Smooth muscle cell (in vitro differentiated cells): ENCODE measurements at regions not wholly inside any gene's neighbourhood (a gene's known extent, or its start where the extent isn't known, plus 50 kb on each side); places are given as distances from the start of the nearest gene placed in this dataset.
A peak's percentile ranks its signal among the peaks of the same experiment; 100 is the strongest.
"Not testable (repeated sequence)": the region's sequence is repeated elsewhere in the genome, so short reads cannot be mapped to it uniquely, and the experiment has no call there.

Experiments used
- DNase-seq: peaks from one replicate; lab custom pipeline; 2025; ENCODE audit not compliant: unreplicated experiment; lab: John Stamatoyannopoulos, UW
- H2AFZ ChIP-seq: fragments of 200-600 bp; sonication (generic); 2 replicates; pipeline ENCODE4 v1.6.0; 2016; ENCODE audit warnings: antibody characterized with exemption, low read depth, mild to moderate bottlenecking
- H3F3A ChIP-seq: fragments of 200-600 bp; sonication (generic); 2 replicates; pipeline ENCODE4 v1.6.0; 2017; ENCODE audit warnings: antibody characterized with exemption, low read depth
- H3K27ac ChIP-seq: fragments of 200-600 bp; sonication (generic); 2 replicates; pipeline ENCODE4 v1.5.1; 2016; ENCODE audit warnings: low read depth, mild to moderate bottlenecking
- H3K27me3 ChIP-seq: fragments of 200-600 bp; sonication (generic); 2 replicates; pipeline ENCODE4 v1.6.1; 2016; ENCODE audit warnings: low read depth, mild to moderate bottlenecking
- H3K36me3 ChIP-seq: fragments of 200-600 bp; sonication (generic); 2 replicates; pipeline ENCODE4 v1.5.1; 2016; ENCODE audit warnings: low read depth
- H3K4me1 ChIP-seq: fragments of 200-600 bp; sonication (generic); 2 replicates; pipeline ENCODE4 v1.5.1; 2016; ENCODE audit warnings: low read depth
- H3K4me2 ChIP-seq: fragments of 200-600 bp; sonication (generic); 2 replicates; pipeline ENCODE4 v1.6.0; 2016; ENCODE audit warnings: mild to moderate bottlenecking
- H3K4me3 ChIP-seq: fragments of 200-600 bp; sonication (generic); 2 replicates; pipeline ENCODE4 v1.5.1; 2016; ENCODE audit warnings: mild to moderate bottlenecking
- H3K79me2 ChIP-seq: fragments of 200-600 bp; sonication (generic); 2 replicates; pipeline ENCODE4 v1.6.0; 2016; ENCODE audit warnings: low read depth, mild to moderate bottlenecking
- H3K9ac ChIP-seq: fragments of 200-600 bp; sonication (generic); 2 replicates; pipeline ENCODE4 v1.6.0; 2016; ENCODE audit warnings: low read depth
- H3K9me3 ChIP-seq: fragments of 200-600 bp; sonication (generic); replicated peaks from 2 replicates; pipeline ENCODE4 v1.5.1; 2016; ENCODE audit warnings: low read depth
- H4K20me1 ChIP-seq: fragments of 200-600 bp; sonication (generic); 2 replicates; pipeline ENCODE4 v1.6.0; 2016; ENCODE audit warnings: low read depth
- WGBS: methylation state at CpG from one replicate; pipeline ENCODE4 v1.1.7; 2016; ENCODE audit warnings: low lambda C conversion rate; 5-methylcytosine and 5-hydroxymethylcytosine counted together
- TF ChIP-seq, protein P1 (sequence below): fragments of 200-600 bp; sonication (generic); IDR thresholded peaks from 2 replicates; pipeline ENCODE4 v1.5.1; 2017; ENCODE audit warnings: borderline replicate concordance, mild to moderate bottlenecking, antibody characterized with exemption; ENCODE audit not compliant: insufficient read depth, poor library complexity, severe bottlenecking

DNA sequence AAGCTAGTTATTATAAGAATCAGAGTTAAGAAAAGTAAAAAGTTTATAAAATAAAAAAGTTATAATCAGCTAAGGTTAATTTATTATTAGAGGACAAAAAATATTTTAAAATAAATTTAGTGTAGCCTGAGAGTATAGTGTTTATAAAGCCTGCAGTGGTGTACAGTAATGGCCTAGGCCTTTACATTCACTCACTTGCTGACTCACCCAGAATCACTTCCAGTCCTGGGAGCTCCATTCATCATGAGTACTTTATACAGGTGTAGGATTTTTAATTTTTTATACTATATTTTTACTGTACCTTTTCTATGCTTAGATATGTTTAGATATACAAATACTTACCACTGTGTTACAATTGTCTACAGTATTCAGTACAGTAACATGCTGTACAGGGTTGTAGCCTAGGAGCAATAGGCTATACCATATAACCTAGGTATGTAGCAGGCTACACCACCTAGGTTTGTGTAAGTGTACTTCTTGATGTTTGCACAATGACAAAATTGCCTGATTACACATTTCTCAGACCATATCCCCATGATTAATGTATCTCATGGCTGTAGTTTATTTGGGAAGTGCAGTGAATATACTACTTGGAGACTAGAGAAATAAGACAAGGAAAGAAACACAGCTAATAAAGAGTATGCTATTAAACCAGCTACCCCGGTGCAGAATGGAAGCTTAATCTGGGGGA is 101.9 kb upstream of the GALNT15 start:
- no peak overlapping the region for H3K27ac ChIP-seq
- no peaks in the 10 kb centered on the region for H3F3A ChIP-seq
- H3K36me3 ChIP-seq: no peaks in the 10 kb centered on the region
- 89% methylated on average over 1 of the region's 1 CpG for WGBS
- no peak overlapping the region for H3K9ac ChIP-seq
- no peaks in the 10 kb centered on the region for H3K79me2 ChIP-seq
- no peak overlapping the region for H2AFZ ChIP-seq
- TF ChIP-seq, protein P1, sequence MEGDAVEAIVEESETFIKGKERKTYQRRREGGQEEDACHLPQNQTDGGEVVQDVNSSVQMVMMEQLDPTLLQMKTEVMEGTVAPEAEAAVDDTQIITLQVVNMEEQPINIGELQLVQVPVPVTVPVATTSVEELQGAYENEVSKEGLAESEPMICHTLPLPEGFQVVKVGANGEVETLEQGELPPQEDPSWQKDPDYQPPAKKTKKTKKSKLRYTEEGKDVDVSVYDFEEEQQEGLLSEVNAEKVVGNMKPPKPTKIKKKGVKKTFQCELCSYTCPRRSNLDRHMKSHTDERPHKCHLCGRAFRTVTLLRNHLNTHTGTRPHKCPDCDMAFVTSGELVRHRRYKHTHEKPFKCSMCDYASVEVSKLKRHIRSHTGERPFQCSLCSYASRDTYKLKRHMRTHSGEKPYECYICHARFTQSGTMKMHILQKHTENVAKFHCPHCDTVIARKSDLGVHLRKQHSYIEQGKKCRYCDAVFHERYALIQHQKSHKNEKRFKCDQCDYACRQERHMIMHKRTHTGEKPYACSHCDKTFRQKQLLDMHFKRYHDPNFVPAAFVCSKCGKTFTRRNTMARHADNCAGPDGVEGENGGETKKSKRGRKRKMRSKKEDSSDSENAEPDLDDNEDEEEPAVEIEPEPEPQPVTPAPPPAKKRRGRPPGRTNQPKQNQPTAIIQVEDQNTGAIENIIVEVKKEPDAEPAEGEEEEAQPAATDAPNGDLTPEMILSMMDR: no peak
- no peaks in the 10 kb centered on the region for H3K27me3 ChIP-seq
- H3K4me2 ChIP-seq: no peak overlapping the region
- no peaks in the 10 kb centered on the region for H3K9me3 ChIP-seq
- no peak for DNase-seq
- no peaks in the 10 kb centered on the region for H3K4me1 ChIP-seq
- H4K20me1 ChIP-seq: no peaks in the 10 kb centered on the region
- no peak overlapping the region for H3K4me3 ChIP-seq

DNA sequence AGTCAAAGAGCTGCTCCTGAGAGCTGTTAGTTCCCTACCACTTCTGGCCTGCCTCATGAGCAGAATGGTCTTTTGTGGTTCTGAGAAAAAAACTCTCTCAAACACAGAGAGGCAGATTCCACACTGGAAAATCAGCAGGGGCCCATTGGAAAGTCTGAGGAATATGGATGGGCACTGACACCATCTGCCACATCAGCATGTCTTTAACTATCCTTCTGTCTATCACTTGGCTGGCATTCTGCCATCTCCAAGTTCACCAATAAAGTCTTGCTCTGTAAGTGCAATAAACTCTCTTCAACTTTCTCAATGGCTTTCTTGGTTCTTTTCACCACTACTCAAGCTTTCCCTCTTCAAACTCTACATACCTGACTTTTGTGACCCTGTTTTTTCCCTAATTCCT is 101.3 kb upstream of the GALNT15 start:
- no peak overlapping the region for H3K4me2 ChIP-seq
- no peak overlapping the region for H3K27ac ChIP-seq
- H2AFZ ChIP-seq: no peak overlapping the region
- H4K20me1 ChIP-seq: no peaks in the 10 kb centered on the region
- TF ChIP-seq, protein P1: no peak
- H3K27me3 ChIP-seq: no peaks in the 10 kb centered on the region
- H3K36me3 ChIP-seq: no peaks in the 10 kb centered on the region
- no peaks in the 10 kb centered on the region for H3K4me1 ChIP-seq
- no peaks in the 10 kb centered on the region for H3F3A ChIP-seq
- H3K9ac ChIP-seq: no peak overlapping the region
- no peaks in the 10 kb centered on the region for H3K9me3 ChIP-seq
- no peak for DNase-seq
- H3K79me2 ChIP-seq: no peaks in the 10 kb centered on the region
- H3K4me3 ChIP-seq: no peak overlapping the region

DNA sequence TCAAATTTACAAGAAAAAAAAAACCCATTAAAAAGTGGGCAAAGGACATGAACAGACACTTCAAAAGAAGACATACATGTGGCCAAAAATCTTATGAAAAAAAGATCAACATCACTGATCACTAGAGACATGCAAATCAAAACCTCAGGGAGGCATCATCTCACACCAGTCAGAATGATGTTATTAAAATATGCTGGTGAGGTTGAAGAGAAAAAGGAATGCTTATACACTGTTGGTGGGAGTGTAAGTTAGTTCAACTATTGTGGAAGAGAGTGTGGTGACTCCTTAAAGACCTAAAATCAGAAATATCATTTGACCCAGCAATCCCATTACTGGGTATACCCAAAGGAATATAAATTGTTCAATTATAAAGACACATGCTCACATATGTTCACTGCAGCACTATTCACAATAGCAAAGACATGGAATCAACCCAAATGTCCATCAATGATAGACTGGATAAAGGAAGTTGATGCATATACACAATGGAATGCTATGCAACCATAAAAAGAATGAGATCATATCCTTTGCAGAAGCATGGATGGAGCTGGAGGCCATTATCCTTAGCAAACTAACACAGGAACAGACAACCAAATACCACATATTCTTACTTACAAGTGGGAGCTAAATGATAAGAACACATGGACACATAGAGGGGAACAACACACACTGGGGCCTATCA is 100.3 kb upstream of the GALNT15 start:
- not testable (repeated sequence) for H3K4me3 ChIP-seq, H3K9me3 ChIP-seq, H3K4me1 ChIP-seq, H3K9ac ChIP-seq, H4K20me1 ChIP-seq, H3K36me3 ChIP-seq, H3K27me3 ChIP-seq, H3F3A ChIP-seq, DNase-seq, H3K79me2 ChIP-seq, H3K4me2 ChIP-seq, H2AFZ ChIP-seq
- H3K27ac ChIP-seq: peak overlapping the region; percentile 42

DNA sequence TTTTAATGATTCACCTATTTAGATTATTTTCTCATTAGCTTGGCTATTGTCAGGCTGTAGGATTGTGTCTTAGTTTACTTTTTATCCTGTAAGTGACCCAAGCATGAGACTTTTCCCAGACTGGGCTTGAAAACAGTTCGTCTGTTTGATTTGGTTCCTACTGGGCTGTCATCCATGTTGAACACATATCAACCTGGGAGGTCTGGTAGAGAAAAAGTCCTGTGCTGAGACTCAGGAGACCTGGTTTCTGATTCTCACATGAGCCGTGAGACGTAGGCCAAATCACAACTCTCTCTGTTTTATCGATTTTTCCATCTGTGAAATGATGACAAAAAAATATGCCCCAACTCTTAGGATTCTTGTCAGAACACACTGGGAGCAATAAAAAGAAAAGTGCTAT is 98.8 kb upstream of the GALNT15 start:
- WGBS: 93% methylated on average over 4 of the region's 4 CpGs
- no peak for DNase-seq
- H3K9me3 ChIP-seq: no peaks in the 10 kb centered on the region
- no peaks in the 10 kb centered on the region for H3K27me3 ChIP-seq
- no peak overlapping the region for H3K27ac ChIP-seq
- no peak overlapping the region for H3K9ac ChIP-seq
- H3F3A ChIP-seq: no peaks in the 10 kb centered on the region
- TF ChIP-seq, protein P1: no peak
- H2AFZ ChIP-seq: no peak overlapping the region
- H3K4me2 ChIP-seq: no peak overlapping the region
- no peaks in the 10 kb centered on the region for H3K4me1 ChIP-seq
- H3K36me3 ChIP-seq: no peaks in the 10 kb centered on the region
- H4K20me1 ChIP-seq: no peaks in the 10 kb centered on the region
- H3K79me2 ChIP-seq: no peaks in the 10 kb centered on the region
- H3K4me3 ChIP-seq: no peak overlapping the region
